Stimulated activated CD4-positive, alpha-beta T cell treated with anti-CD3 and anti-CD28 coated beads, Interleukin-12 subunit alpha, Interleukin-12 subunit beta, amount 100 ng/mL, for 48 hours (primary cell): ENCODE measurements at regions not wholly inside any gene's neighbourhood (a gene's known extent, or its start where the extent isn't known, plus 50 kb on each side); places are given as distances from the start of the nearest gene placed in this dataset.

Experiments used
- DNase-seq, 3 donors: peaks; one replicate each; pipeline ENCODE4 v3.0.0-alpha.2; 2020; ENCODE audit warnings: low read depth in 2 of 3, low spot score in 1 of 3

DNA sequence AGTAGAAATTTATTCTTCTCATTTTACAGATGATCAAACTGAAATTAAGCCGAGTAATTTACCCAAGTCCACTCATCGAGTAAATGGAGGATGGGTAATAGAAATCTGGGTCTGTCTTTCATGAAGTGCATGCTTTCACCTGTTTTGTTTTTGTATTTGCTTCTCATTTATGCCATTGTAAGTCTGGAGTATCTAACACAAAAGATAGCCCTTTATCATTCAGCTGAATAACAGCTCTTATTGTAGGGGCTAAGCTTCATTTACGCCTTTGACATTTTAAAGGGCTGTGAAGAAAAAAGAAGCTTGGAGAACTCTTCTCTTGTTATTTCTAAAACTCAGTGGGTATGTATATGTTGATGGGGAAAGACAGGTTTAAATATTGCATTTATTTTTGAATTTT lies 1196.2 kb upstream of the TENM4 start:
- no peak for DNase-seq

DNA sequence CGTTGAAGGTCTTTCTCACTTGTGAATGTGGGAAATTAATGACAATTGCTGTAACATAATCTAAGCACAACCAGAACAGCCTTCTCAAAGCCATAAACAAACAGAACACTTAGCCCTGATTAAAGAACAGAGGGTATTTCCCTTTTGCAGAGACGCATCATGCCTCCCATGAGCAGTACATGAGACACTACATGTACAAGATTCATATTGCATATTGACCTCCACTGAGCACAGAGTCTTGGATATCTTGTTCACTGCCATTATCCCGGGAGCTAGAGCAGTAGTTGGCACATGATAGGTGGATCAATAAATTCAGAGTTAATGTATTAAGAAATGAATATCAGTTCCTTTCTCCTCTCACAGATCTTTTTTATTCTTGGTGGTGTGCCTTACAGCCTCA lies 1194.3 kb upstream of the TENM4 start:
- no peak for DNase-seq

DNA sequence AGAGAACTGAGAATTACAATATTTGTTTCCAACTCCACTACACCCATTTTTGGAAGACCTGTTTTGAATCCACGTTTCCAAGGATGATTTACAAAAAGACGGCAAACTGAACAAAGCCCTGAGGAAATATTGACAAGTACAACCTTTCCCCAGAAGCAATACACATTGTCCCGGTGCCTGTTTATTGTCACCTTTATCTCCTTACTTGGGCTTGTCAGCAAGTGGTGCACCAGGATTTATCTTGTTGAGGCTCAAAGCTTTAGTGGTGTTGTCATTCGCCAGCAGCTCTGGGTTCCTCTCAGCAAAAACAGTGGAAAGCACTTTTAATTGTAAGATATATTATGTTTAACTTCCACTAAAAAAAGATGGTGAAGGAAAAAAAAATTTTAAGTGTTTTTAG lies 1191.9 kb upstream of the TENM4 start:
- DNase-seq: no peak

DNA sequence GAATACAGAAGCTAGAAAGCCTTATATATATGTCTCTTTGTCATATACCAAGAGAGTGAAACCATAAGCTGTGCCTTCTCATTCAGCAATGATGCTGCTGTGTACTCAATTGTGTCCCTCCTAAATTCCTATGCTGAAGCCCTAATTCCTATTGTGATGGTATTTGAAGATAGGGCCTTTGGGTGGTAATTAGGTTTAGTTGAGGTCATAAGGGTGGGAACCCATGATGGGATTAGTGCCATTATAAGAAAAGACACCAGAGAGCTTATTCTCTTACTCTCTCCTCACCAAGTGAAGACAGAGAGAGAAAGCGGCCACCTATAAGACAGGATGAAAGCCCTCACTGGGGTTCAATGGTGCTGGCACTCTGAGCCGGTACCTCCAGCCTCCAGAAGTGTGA lies 1191.3 kb upstream of the TENM4 start:
- DNase-seq: no peak

- no peak for DNase-seq
These were observed 1188.6 kb upstream of the TENM4 start for GRCh38 chr11:80629466-80629865.

GRCh38 chr11:80627364-80627763 lies 1186.5 kb upstream of the TENM4 start:
- no peak for DNase-seq

- no peak for DNase-seq
These were observed 1185.9 kb upstream of the TENM4 start for GRCh38 chr11:80626721-80627120.

GRCh38 chr11:80625563-80625962 lies 1184.7 kb upstream of the TENM4 start:
- no peak for DNase-seq

- DNase-seq: no peak
These were observed 1181.0 kb upstream of the TENM4 start for GRCh38 chr11:80621871-80622270.

DNA sequence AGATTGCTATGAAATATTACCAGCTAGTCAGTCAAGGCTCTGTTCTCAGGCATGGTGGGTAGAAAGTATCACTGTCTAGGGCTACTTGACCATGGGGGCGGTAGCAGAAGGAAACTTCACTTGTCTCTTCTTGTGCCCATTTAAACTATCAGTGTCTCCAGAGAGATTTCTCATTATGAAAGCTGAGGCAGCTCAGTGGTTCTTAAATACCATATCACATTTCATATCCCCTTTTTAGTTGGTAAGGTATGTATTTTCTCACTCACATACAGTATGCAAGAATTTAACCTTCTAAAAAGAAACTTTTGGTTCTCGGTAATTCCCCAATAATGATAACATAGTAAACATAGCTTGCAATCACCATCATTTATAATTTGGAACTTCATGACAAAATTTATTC lies 1180.0 kb upstream of the TENM4 start:
- no peak for DNase-seq

DNA sequence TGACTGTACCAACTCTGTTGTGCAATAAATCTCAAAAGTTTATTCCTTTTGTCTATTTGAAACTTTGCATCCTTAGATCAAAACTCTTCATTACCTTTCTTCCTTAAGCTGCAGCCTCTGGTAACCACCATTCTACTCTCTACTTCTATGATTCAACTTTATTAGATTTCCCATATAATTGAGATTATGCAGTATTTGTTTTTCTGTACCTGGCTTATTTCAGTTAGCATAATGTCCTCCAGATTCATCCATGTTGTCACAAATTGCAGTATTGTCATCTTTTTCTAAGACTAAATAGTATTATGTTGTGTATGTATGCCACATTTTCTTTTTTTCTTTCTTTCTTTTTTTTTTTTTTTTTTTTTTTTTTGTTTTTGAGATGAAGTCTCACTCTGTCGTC lies 1176.3 kb upstream of the TENM4 start:
- no peak for DNase-seq

DNA sequence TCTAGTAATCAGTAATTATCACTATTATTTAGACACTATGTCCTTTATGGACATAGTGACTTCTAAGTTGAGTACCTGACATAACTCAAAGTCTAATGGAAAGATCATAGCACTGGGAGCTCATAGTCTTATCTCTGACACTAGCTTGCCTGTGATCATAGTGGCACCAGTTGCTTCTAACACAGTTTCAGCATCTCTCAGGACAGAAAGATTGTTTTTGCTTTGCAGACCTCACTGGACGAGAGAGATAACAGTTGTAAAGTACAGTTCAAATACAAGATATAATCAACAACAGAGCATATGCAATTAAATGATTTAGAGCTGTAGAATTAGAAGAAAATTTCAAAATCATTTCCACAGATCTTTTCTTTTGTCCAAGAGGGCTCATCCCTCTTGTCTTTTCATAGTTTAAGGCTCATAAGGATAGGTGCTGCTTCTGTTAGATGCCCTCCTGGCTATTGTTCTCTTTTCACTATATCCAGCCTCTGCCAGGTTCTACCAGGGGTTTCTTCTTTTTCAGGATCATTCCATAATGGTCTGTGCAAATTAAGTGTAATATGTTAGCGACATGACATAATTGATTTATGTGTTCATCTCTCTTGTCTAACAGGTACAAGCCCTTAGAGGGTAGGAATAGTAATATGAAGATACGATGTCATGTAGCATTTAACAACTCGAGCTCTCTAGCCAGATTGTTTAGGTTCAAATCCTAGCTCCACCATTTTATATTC lies 1175.4 kb upstream of the TENM4 start:
- DNase-seq: no peak

- DNase-seq: no peak
These were observed 1172.8 kb upstream of the TENM4 start for GRCh38 chr11:80613655-80614054.

- no peak for DNase-seq
These were observed 1169.7 kb upstream of the TENM4 start for GRCh38 chr11:80610516-80610915.

GRCh38 chr11:80603472-80603871 lies 1162.6 kb upstream of the TENM4 start:
- no peak for DNase-seq

- no peak for DNase-seq
These were observed 1158.1 kb upstream of the TENM4 start for GRCh38 chr11:80598905-80599304.

DNA sequence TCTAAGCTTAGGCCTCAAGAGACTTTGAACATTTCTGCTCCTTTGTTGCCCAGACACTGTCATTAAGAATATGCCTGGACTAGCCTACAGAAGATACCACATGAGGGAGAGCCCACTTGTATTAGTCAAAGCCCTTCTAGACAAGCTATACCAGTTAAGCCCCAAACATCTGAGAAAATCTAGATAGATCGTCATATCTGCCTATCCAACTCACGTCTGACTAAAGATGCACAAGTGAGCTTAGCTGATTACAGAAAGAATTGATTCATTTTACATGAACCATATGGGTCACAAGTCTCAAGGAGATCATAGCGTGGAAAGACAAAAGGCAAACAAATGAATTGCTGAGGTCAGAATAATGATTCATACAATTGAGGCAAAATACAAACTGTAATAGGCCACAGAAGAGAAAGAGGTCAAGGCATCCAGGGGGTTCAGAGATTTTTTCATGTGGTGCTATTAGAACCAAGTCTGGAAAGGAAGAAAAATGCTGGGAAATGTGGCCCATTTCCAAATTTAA lies 1155.5 kb upstream of the TENM4 start:
- no peak for DNase-seq

DNA sequence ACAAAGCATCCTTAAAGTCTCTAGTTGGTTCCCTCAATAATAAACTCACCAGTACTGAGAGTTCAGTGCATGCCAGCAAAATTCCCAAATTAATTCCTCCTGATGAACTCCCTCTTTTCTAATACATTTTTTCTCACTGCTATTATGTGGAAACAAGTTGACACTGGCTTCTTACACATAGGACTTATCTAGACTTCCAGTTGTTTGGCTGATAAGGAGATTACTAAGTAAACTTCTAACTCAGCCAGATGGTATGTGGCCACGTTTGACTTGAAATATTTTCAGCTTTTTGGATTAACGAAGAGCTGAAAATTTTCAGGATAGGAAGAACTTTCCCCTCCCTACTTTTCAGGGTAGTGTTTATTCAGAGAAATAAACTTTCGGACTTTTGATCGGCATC lies 1154.2 kb upstream of the TENM4 start:
- no peak for DNase-seq

- no peak for DNase-seq
These were observed 1153.0 kb upstream of the TENM4 start for GRCh38 chr11:80593648-80594374.

DNA sequence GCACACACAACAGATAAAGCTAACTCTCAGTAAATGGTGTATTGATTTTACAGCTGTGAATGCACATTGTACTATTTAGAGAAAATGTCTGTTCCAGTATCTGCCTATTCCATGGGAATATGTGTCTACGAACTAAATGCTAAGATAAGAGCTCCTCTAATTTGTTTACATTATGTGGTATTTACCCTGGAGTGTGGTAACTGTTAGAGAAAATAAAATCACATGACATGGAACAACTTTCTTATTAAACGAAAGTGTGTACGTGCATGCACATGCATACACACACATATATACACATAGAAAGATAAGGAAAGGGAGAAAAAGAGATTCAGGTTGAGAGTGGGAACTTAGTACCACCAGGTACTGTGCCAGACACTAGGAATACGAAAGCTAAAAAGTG lies 1151.7 kb upstream of the TENM4 start:
- DNase-seq: no peak

DNA sequence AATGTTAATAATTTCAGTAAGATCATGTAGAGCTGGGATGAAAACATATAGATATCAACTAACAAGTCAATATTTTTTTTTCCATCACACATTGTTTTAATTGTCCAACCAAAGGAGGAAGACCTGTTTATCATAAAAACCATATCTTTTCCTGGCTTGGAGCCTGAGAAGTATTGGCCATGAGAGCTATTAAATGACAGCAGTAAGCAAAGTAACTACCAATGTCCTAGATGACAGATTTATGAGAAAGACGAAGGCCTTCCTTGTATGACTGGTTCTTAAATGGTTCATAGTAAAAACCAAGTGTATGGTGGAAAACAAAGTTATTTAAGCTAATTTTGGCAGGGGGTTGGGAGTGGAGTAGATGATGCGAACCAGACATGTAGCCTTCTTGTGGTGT lies 1147.1 kb upstream of the TENM4 start:
- DNase-seq: no peak

GRCh38 chr11:80586464-80586863 lies 1145.6 kb upstream of the TENM4 start:
- DNase-seq: no peak

GRCh38 chr11:80584661-80585060 lies 1143.8 kb upstream of the TENM4 start:
- no peak for DNase-seq
